ENCODE measurements at regions not wholly inside any gene's neighbourhood (a gene's known extent, or its start where the extent isn't known, plus 50 kb on each side); places are given as distances from the start of the nearest gene placed in this dataset.

- H3K27ac ChIP-seq: no peak overlapping the region
- H3K9me3 ChIP-seq: no peaks in the 10 kb centered on the region
- in situ Hi-C loops (cut with MboI; ENCODE audit: low sequenced_read_pairs in 4 of 4): no loop called here
- H3K27me3 ChIP-seq: peaks cover 0 to 10% (median 9%) of the 10 kb centered on the region in 3 donors
- no peaks in the 10 kb centered on the region for H3K36me3 ChIP-seq
- H3K4me3 ChIP-seq: no peak overlapping the region
- peaks cover 3 to 5% of the 10 kb centered on the region in 2 donors for H3K4me1 ChIP-seq
- TF ChIP-seq CTCF (IDR thresholded peaks at IDR 0.05 in 4 of 5, conservative IDR thresholded peaks at IDR 0.05 in 1 of 5): no peak
- TF ChIP-seq POLR2A (IDR thresholded peaks at IDR 0.05): no peak
- no peak for DNase-seq
- no peak for ATAC-seq
- intact Hi-C loops (cut with DNase I; ENCODE audit: low total_unique reads): no loop called here
Observed at GRCh38 chr11:69903211-69903610, 84.0 kb upstream of the FGF3 start.

GRCh38 chr11:69904161-69904973 is 85.2 kb upstream of the FGF3 start:
- Histone ChIP-seq H3K27ac (no peak overlapping the region), H3K4me1 (peaks cover 3 to 5% of the 10 kb centered on the region in 2 donors), H3K27me3 (peaks cover 0 to 22% (median 16%) of the 10 kb centered on the region in 3 donors), H3K4me3 (no peak overlapping the region), H3K36me3 (no peaks in the 10 kb centered on the region), H3K9me3 (no peaks in the 10 kb centered on the region)
- TF ChIP-seq POLR2A (IDR thresholded peaks at IDR 0.05) (no peak), CTCF (IDR thresholded peaks at IDR 0.05 in 4 of 5, conservative IDR thresholded peaks at IDR 0.05 in 1 of 5) (no peak)
- in situ Hi-C loops (cut with MboI; ENCODE audit: low sequenced_read_pairs in 4 of 4): no loop called here
- no peak for ATAC-seq
- intact Hi-C loops (cut with DNase I; ENCODE audit: low total_unique reads): no loop called here
- DNase-seq: no peak

GRCh38 chr11:69904974-69905535 is 85.8 kb upstream of the FGF3 start:
- Histone ChIP-seq H3K4me3 (no peak overlapping the region), H3K4me1 (peaks cover 3 to 5% of the 10 kb centered on the region in 2 donors), H3K27me3 (peaks cover 0 to 28% (median 16%) of the 10 kb centered on the region in 3 donors), H3K27ac (no peak overlapping the region), H3K36me3 (no peaks in the 10 kb centered on the region), H3K9me3 (no peaks in the 10 kb centered on the region)
- in situ Hi-C loops (cut with MboI; ENCODE audit: low sequenced_read_pairs in 4 of 4) (no loop called here), intact Hi-C loops (cut with DNase I; ENCODE audit: low total_unique reads) (no loop called here)
- ATAC-seq: no peak
- no peak for TF ChIP-seq CTCF (IDR thresholded peaks at IDR 0.05 in 4 of 5, conservative IDR thresholded peaks at IDR 0.05 in 1 of 5)
- TF ChIP-seq POLR2A (IDR thresholded peaks at IDR 0.05): no peak
- DNase-seq: no peak

- Histone ChIP-seq H3K9me3 (no peaks in the 10 kb centered on the region), H3K27ac (no peak overlapping the region), H3K4me3 (no peak overlapping the region), H3K27me3 (peaks cover 0 to 28% (median 16%) of the 10 kb centered on the region in 3 donors), H3K36me3 (no peaks in the 10 kb centered on the region), H3K4me1 (peaks cover 0 to 2% of the 10 kb centered on the region in 2 donors)
- no peak for ATAC-seq
- no peak for DNase-seq
- in situ Hi-C loops (cut with MboI; ENCODE audit: low sequenced_read_pairs in 4 of 4): no loop called here
- no peak for TF ChIP-seq CTCF (IDR thresholded peaks at IDR 0.05 in 4 of 5, conservative IDR thresholded peaks at IDR 0.05 in 1 of 5)
- no peak for TF ChIP-seq POLR2A (IDR thresholded peaks at IDR 0.05)
- intact Hi-C loops (cut with DNase I; ENCODE audit: low total_unique reads): no loop called here
Observed at GRCh38 chr11:69905611-69906452, 86.6 kb upstream of the FGF3 start.
